HEK293 (cell line): ENCODE measurements at regions not wholly inside any gene's neighbourhood (a gene's known extent, or its start where the extent isn't known, plus 50 kb on each side); places are given as distances from the start of the nearest gene placed in this dataset.

Source experiments
- CTCF ChIA-PET: fragments of 350-600 bp; formaldehyde crosslinking; extraction: SDS; loops from one replicate; lab custom pipeline; 2021; ENCODE audit warnings: antibody characterized with exemption; lab: Yijun Ruan, JAX
- POLR2A ChIA-PET: fragments of 300-600 bp; formaldehyde crosslinking; extraction: SDS; loops from one replicate; lab custom pipeline; 2020; ENCODE audit warnings: antibody characterized with exemption, inconsistent platforms; lab: Yijun Ruan, JAX
- H3K27ac ChIP-seq: fragments of 200-500 bp; sonication (Bioruptor generic); 2 replicates; pipeline ENCODE4 v1.5.1; 2014; ENCODE audit warnings: low read depth, low read length, control low read depth, inconsistent platforms; ENCODE audit errors: extremely low read depth
- H3K36me3 ChIP-seq, 2 experiments: fragments of 200-500 bp in 1 of 2; sonication (Bioruptor generic) in 1 of 2; 1 replicate in 1 of 2; 2 replicates in 1 of 2; pipeline ENCODE4 v1.5.1; 2014 to 2017; ENCODE audit warnings: inconsistent platforms in 2 of 2, low read length in 2 of 2; ENCODE audit not compliant: control insufficient read depth in 2 of 2, insufficient read depth in 1 of 2
- H3K4me1 ChIP-seq: fragments of 200-500 bp; sonication (Bioruptor generic); 2 replicates; pipeline ENCODE4 v1.5.1; 2014; ENCODE audit warnings: mild to moderate bottlenecking, low read length, inconsistent platforms; ENCODE audit not compliant: control insufficient read depth, insufficient read depth
- H3K4me3 ChIP-seq: 2 replicates; pipeline ENCODE4 v1.5.1; 2011; ENCODE audit warnings: low read depth, mild to moderate bottlenecking, control low read depth, low read length, moderate library complexity
- H3K9me3 ChIP-seq: fragments of 200-500 bp; sonication (Bioruptor generic); 2 replicates; pipeline ENCODE4 v1.5.1; 2014; ENCODE audit warnings: low read depth, low read length, inconsistent platforms; ENCODE audit not compliant: control insufficient read depth, insufficient read depth
- ELK4 ChIP-seq: IDR thresholded peaks from 2 replicates; pipeline ENCODE4 v1.6.1; 2011; ENCODE audit warnings: mild to moderate bottlenecking, low read depth, low read length, borderline replicate concordance
- FEZF1 ChIP-seq: fragments of 450-650 bp; formaldehyde crosslinking; IDR thresholded peaks from 2 replicates; pipeline ENCODE4 v1.5.1; 2016; ENCODE audit warnings: missing biosample characterization, missing genetic modification characterization
- HOXA7 ChIP-seq: sonication (generic); formaldehyde crosslinking; IDR thresholded peaks from 2 replicates; pipeline ENCODE4 v1.8.1; 2022; ENCODE audit warnings: missing genetic modification reagents, borderline replicate concordance
- IKZF3 ChIP-seq: fragments of 450-650 bp; IDR thresholded peaks from 2 replicates; pipeline ENCODE4 v1.5.0; 2018; ENCODE audit warnings: missing biosample characterization, mild to moderate bottlenecking, missing genetic modification characterization, moderate library complexity
- INSM2 ChIP-seq: fragments of 450-650 bp; formaldehyde crosslinking; IDR thresholded peaks from 2 replicates; pipeline ENCODE4 v1.5.1; 2016; ENCODE audit warnings: missing biosample characterization, missing genetic modification characterization
- RBAK ChIP-seq: fragments of 450-650 bp; formaldehyde crosslinking; IDR thresholded peaks from 2 replicates; pipeline ENCODE4 v1.5.1; 2016; ENCODE audit warnings: missing biosample characterization, missing genetic modification characterization
- WT1 ChIP-seq: fragments of 450-650 bp; formaldehyde crosslinking; IDR thresholded peaks from 2 replicates; pipeline ENCODE4 v1.5.1; 2016; ENCODE audit warnings: missing biosample characterization, missing genetic modification characterization
- YY1 ChIP-seq: fragments of 450-650 bp; formaldehyde crosslinking; IDR thresholded peaks from 2 replicates; pipeline ENCODE4 v1.5.1; 2018; ENCODE audit warnings: missing biosample characterization, missing genetic modification characterization
- YY2 ChIP-seq: fragments of 450-650 bp; formaldehyde crosslinking; IDR thresholded peaks from 2 replicates; pipeline ENCODE4 v1.5.1; 2016; ENCODE audit warnings: missing biosample characterization, missing genetic modification characterization
- ZFP41 ChIP-seq: fragments of 450-650 bp; formaldehyde crosslinking; IDR thresholded peaks from 2 replicates; pipeline ENCODE4 v1.5.1; 2016; ENCODE audit warnings: missing biosample characterization, missing genetic modification characterization, borderline replicate concordance
- ZNF174 ChIP-seq: fragments of 450-650 bp; formaldehyde crosslinking; IDR thresholded peaks from 2 replicates; pipeline ENCODE4 v1.5.0; 2017; ENCODE audit warnings: missing biosample characterization, mild to moderate bottlenecking, missing genetic modification characterization
- ZNF211 ChIP-seq: fragments of 450-650 bp; formaldehyde crosslinking; IDR thresholded peaks from 2 replicates; pipeline ENCODE4 v1.5.1; 2016; ENCODE audit warnings: low read depth, missing biosample characterization, missing genetic modification characterization
- ZNF214 ChIP-seq: fragments of 450-650 bp; formaldehyde crosslinking; IDR thresholded peaks from 2 replicates; pipeline ENCODE4 v1.5.1; 2017; ENCODE audit warnings: missing biosample characterization, mild to moderate bottlenecking, missing genetic modification characterization, borderline replicate concordance
- ZNF324 ChIP-seq: fragments of 450-650 bp; formaldehyde crosslinking; IDR thresholded peaks from 2 replicates; pipeline ENCODE4 v1.5.1; 2016; ENCODE audit warnings: missing biosample characterization, missing genetic modification characterization
- ZNF362 ChIP-seq: fragments of 450-650 bp; formaldehyde crosslinking; IDR thresholded peaks from 2 replicates; pipeline ENCODE4 v1.5.1; 2016; ENCODE audit warnings: missing biosample characterization, missing genetic modification characterization
- ZNF404 ChIP-seq: fragments of 450-650 bp; formaldehyde crosslinking; IDR thresholded peaks from 2 replicates; pipeline ENCODE4 v1.5.1; 2017; ENCODE audit warnings: missing biosample characterization, missing genetic modification characterization
- ZNF416 ChIP-seq: fragments of 450-650 bp; formaldehyde crosslinking; IDR thresholded peaks from 2 replicates; pipeline ENCODE4 v1.5.1; 2016; ENCODE audit warnings: missing biosample characterization, missing genetic modification characterization
- ZNF510 ChIP-seq: fragments of 450-650 bp; formaldehyde crosslinking; IDR thresholded peaks from 2 replicates; pipeline ENCODE4 v1.5.1; 2018; ENCODE audit warnings: mild to moderate bottlenecking, missing genetic modification characterization, missing biosample characterization; ENCODE audit not compliant: insufficient replicate concordance
- ZNF544 ChIP-seq: fragments of 450-650 bp; formaldehyde crosslinking; IDR thresholded peaks from 2 replicates; pipeline ENCODE4 v1.5.0; 2017; ENCODE audit warnings: missing biosample characterization, missing genetic modification characterization
- ZNF600 ChIP-seq: fragments of 450-650 bp; formaldehyde crosslinking; IDR thresholded peaks from 2 replicates; pipeline ENCODE4 v1.5.1; 2016; ENCODE audit warnings: missing biosample characterization, missing genetic modification characterization
- ZNF621 ChIP-seq: fragments of 450-650 bp; formaldehyde crosslinking; IDR thresholded peaks from 2 replicates; pipeline ENCODE4 v1.5.1; 2017; ENCODE audit warnings: missing biosample characterization, missing genetic modification characterization
- ZNF776 ChIP-seq: fragments of 450-650 bp; formaldehyde crosslinking; IDR thresholded peaks from 2 replicates; pipeline ENCODE4 v1.5.0; 2017; ENCODE audit warnings: missing biosample characterization, missing genetic modification characterization, borderline replicate concordance
- ZSCAN23 ChIP-seq: fragments of 450-650 bp; formaldehyde crosslinking; IDR thresholded peaks from 2 replicates; pipeline ENCODE4 v1.5.1; 2016; ENCODE audit warnings: missing biosample characterization, missing genetic modification characterization

- H3K4me1 ChIP-seq, result no peaks in the 10 kb centered on the region
- TF ChIP-seq IKZF3 (tag by site-specific recombination), result no peak
- no peak for TF ChIP-seq FEZF1
- TF ChIP-seq ZNF510 (tag by site-specific recombination), result no peak
- no peak for TF ChIP-seq ZFP41
- TF ChIP-seq ZSCAN23 (tag by site-specific recombination), result no peak
- no peak for TF ChIP-seq ZNF324 (tag by site-specific recombination)
- TF ChIP-seq ZNF544, result no peak
- no peak for TF ChIP-seq ZNF211 (tag by site-specific recombination)
- TF ChIP-seq ZNF214, result no peak
- no peak for TF ChIP-seq YY2 (tag by site-specific recombination)
- POLR2A ChIA-PET, result no interaction called here
- H3K27ac ChIP-seq, result no peak overlapping the region
- no peaks in the 10 kb centered on the region for H3K9me3 ChIP-seq
- CTCF ChIA-PET, result interaction anchor here (1.2 kb wide), 1 partner anchor 32 kb away, joined by 3 read pairs; no protein-coding TSS in a partner anchor
- H3K36me3 ChIP-seq, result no peaks in the 10 kb centered on the region
- no peak overlapping the region for H3K4me3 ChIP-seq
These were observed 311.5 kb downstream of the CNTN3 start for GRCh38 chr3:74302969-74303368.

- H3K36me3 ChIP-seq, result no peaks in the 10 kb centered on the region
- no peak overlapping the region for H3K27ac ChIP-seq
- ChIA-PET CTCF (no interaction called here), POLR2A (no interaction called here)
- TF ChIP-seq INSM2 (tag by site-specific recombination) (no peak), ZNF600 (tag by site-specific recombination) (no peak), ZNF621 (tag by site-specific recombination) (no peak), RBAK (tag by site-specific recombination) (no peak), ZNF776 (tag by site-specific recombination) (no peak), HOXA7 (CRISPR knock-in tag) (no peak), ZNF174 (no peak), ZNF416 (tag by site-specific recombination) (no peak), YY1 (tag by site-specific recombination) (no peak), ZNF510 (tag by site-specific recombination) (no peak), FEZF1 (no peak)
- no peak overlapping the region for H3K4me3 ChIP-seq
- H3K9me3 ChIP-seq, result no peaks in the 10 kb centered on the region
- no peaks in the 10 kb centered on the region for H3K4me1 ChIP-seq
These were observed 312.2 kb downstream of the CNTN3 start for GRCh38 chr3:74302281-74302680.

GRCh38 chr3:74301056-74301455 lies 313.4 kb downstream of the CNTN3 start:
- H3K27ac ChIP-seq, result no peak overlapping the region
- H3K36me3 ChIP-seq, result no peaks in the 10 kb centered on the region
- CTCF ChIA-PET, result no interaction called here

More at GRCh38 chr3:74301056-74301455, 313.4 kb downstream of the CNTN3 start:
- TF ChIP-seq WT1 (tag by site-specific recombination) (no peak), ZNF404 (tag by site-specific recombination) (no peak), ZNF362 (tag by site-specific recombination) (no peak), ELK4 (no peak)
- H3K9me3 ChIP-seq, result no peaks in the 10 kb centered on the region
- H3K4me3 ChIP-seq, result no peak overlapping the region
- no peaks in the 10 kb centered on the region for H3K4me1 ChIP-seq
- POLR2A ChIA-PET, result no interaction called here
